H9 (cell line): ENCODE measurements at regions not wholly inside any gene's neighbourhood (a gene's known extent, or its start where the extent isn't known, plus 50 kb on each side); places are given as distances from the start of the nearest gene placed in this dataset.

ENCODE experiments used
- DNase-seq: peaks from one replicate; pipeline ENCODE4 v3.0.0-alpha.2; 2017
- H2AFZ ChIP-seq: one replicate; pipeline ENCODE4 v1.6.1; 2013; ENCODE audit warnings: mild to moderate bottlenecking, low read length, control low read depth, moderate library complexity
- H2AK5ac ChIP-seq: 2 replicates; pipeline ENCODE4 v1.6.1; 2013; ENCODE audit warnings: low read length, control low read depth, mixed read lengths; ENCODE audit not compliant: insufficient read length
- H2BK120ac ChIP-seq: one replicate; pipeline ENCODE4 v1.6.1; 2013; ENCODE audit warnings: low read depth, mild to moderate bottlenecking, low read length, control low read depth, inconsistent platforms; ENCODE audit not compliant: poor library complexity, severe bottlenecking
- H2BK12ac ChIP-seq: 2 replicates; pipeline ENCODE4 v1.6.1; 2013; ENCODE audit warnings: low read length, control low read depth, mixed read lengths, low read depth; ENCODE audit not compliant: insufficient read length
- H2BK15ac ChIP-seq: 2 replicates; pipeline ENCODE4 v1.6.1; 2013; ENCODE audit warnings: low read depth, low read length, control low read depth
- H2BK20ac ChIP-seq: one replicate; pipeline ENCODE4 v1.6.1; 2013; ENCODE audit warnings: low read depth, mild to moderate bottlenecking, low read length, control low read depth, inconsistent platforms; ENCODE audit not compliant: poor library complexity, severe bottlenecking
- H2BK5ac ChIP-seq: 2 replicates; pipeline ENCODE4 v1.6.1; 2013; ENCODE audit warnings: low read length, control low read depth, mixed read lengths; ENCODE audit not compliant: insufficient read length
- H3K14ac ChIP-seq: 2 replicates; pipeline ENCODE4 v1.6.1; 2013; ENCODE audit warnings: low read length, control low read depth; ENCODE audit not compliant: insufficient read depth
- H3K18ac ChIP-seq: 2 replicates; pipeline ENCODE4 v1.6.1; 2013; ENCODE audit warnings: low read depth, mild to moderate bottlenecking, mixed read lengths, low read length, control low read depth; ENCODE audit not compliant: insufficient read length
- H3K23ac ChIP-seq: 2 replicates; pipeline ENCODE4 v1.6.1; 2013; ENCODE audit warnings: low read length, control low read depth, mixed read lengths, low read depth; ENCODE audit not compliant: insufficient read length
- H3K23me2 ChIP-seq: 2 replicates; pipeline ENCODE4 v1.6.1; 2013; ENCODE audit warnings: low read depth, mild to moderate bottlenecking, mixed read lengths, low read length, control low read depth; ENCODE audit not compliant: insufficient read length, poor library complexity, severe bottlenecking
- H3K27ac ChIP-seq: 2 replicates; pipeline ENCODE4 v1.5.1; 2013; ENCODE audit warnings: low read length, control low read depth, mixed read lengths, low read depth; ENCODE audit not compliant: insufficient read length
- H3K27me3 ChIP-seq: 2 replicates; pipeline ENCODE4 v1.6.1; 2013; ENCODE audit warnings: low read length, control low read depth, inconsistent platforms; ENCODE audit not compliant: insufficient read depth
- H3K4ac ChIP-seq: 2 replicates; pipeline ENCODE4 v1.6.1; 2013; ENCODE audit warnings: low read depth, mild to moderate bottlenecking, control low read depth, inconsistent platforms, low read length, moderate library complexity
- H3K4me1 ChIP-seq: 2 replicates; pipeline ENCODE4 v1.6.1; 2013; ENCODE audit warnings: low read length, control low read depth, inconsistent platforms; ENCODE audit not compliant: insufficient read depth
- H3K4me2 ChIP-seq: 2 replicates; pipeline ENCODE4 v1.6.1; 2013; ENCODE audit warnings: low read length, control low read depth, mixed read lengths; ENCODE audit not compliant: insufficient read length, insufficient read depth
- H3K56ac ChIP-seq: 2 replicates; pipeline ENCODE4 v1.6.1; 2013; ENCODE audit warnings: low read depth, mild to moderate bottlenecking, mixed read lengths, low read length, control low read depth; ENCODE audit not compliant: insufficient read length
- H3K79me1 ChIP-seq: 2 replicates; pipeline ENCODE4 v1.6.1; 2013; ENCODE audit warnings: low read depth, mild to moderate bottlenecking, moderate library complexity, low read length, control low read depth, inconsistent platforms; ENCODE audit not compliant: insufficient read depth, poor library complexity, severe bottlenecking
- H3K79me2 ChIP-seq: 2 replicates; pipeline ENCODE4 v1.6.1; 2013; ENCODE audit warnings: low read length, control low read depth, inconsistent platforms; ENCODE audit not compliant: insufficient read depth
- H3K9ac ChIP-seq: 2 replicates; pipeline ENCODE4 v1.6.1; 2013; ENCODE audit warnings: low read length, control low read depth, mixed read lengths; ENCODE audit not compliant: insufficient read length; ENCODE audit errors: extremely low read depth
- H3K9me3 ChIP-seq: one replicate; pipeline ENCODE4 v1.6.1; 2013; ENCODE audit warnings: low read depth, low read length, inconsistent platforms; ENCODE audit not compliant: control insufficient read depth
- H3T11ph ChIP-seq: one replicate; pipeline ENCODE4 v1.6.1; 2013; ENCODE audit warnings: mild to moderate bottlenecking, low read length, control low read depth, inconsistent platforms
- H4K20me1 ChIP-seq: one replicate; pipeline ENCODE4 v1.6.1; 2013; ENCODE audit not compliant: control insufficient read depth, insufficient read length, insufficient read depth
- H4K5ac ChIP-seq: 2 replicates; pipeline ENCODE4 v1.6.1; 2013; ENCODE audit warnings: low read depth, mild to moderate bottlenecking, mixed read lengths, low read length, control low read depth; ENCODE audit not compliant: insufficient read length
- H4K8ac ChIP-seq: replicated peaks from 2 replicates; pipeline ENCODE4 v1.6.1; 2013; ENCODE audit warnings: low read length, control low read depth, mixed read lengths, low read depth; ENCODE audit not compliant: insufficient read length
- H4K91ac ChIP-seq: 2 replicates; pipeline ENCODE4 v1.6.1; 2013; ENCODE audit warnings: low read depth, mild to moderate bottlenecking, moderate library complexity, mixed read lengths, low read length, control low read depth; ENCODE audit not compliant: insufficient read length
- H3K27ac Mint-ChIP-seq, 3 experiments: 2 replicates in 2 of 3; 3 replicates in 1 of 3; pipeline ENCODE4 v1.8.0; 2020 to 2021; ENCODE audit warnings: mixed read lengths in 3 of 3, mild to moderate bottlenecking in 1 of 3, moderate library complexity in 1 of 3
- H3K27me3 Mint-ChIP-seq: 2 replicates; pipeline ENCODE4 v1.8.0; 2021; ENCODE audit warnings: low read depth, mild to moderate bottlenecking, moderate library complexity, mixed read lengths
- H3K36me3 Mint-ChIP-seq, 3 experiments: 2 replicates in 2 of 3; 3 replicates in 1 of 3; pipeline ENCODE4 v1.8.0; 2020 to 2021; ENCODE audit warnings: low read depth in 3 of 3, mixed read lengths in 3 of 3; ENCODE audit not compliant: insufficient read depth in 1 of 3
- H3K4me1 Mint-ChIP-seq, 2 experiments: 2 replicates each; pipeline ENCODE4 v1.8.0; 2020; ENCODE audit warnings: mixed read lengths in 2 of 2
- H3K4me3 Mint-ChIP-seq, 2 experiments: 2 replicates in 1 of 2; 3 replicates in 1 of 2; pipeline ENCODE4 v1.8.0; 2020 to 2021; ENCODE audit warnings: mild to moderate bottlenecking in 2 of 2, mixed read lengths in 2 of 2, moderate library complexity in 1 of 2
- H3K9me3 Mint-ChIP-seq, 2 experiments: 2 replicates in 1 of 2; 3 replicates in 1 of 2; pipeline ENCODE4 v1.8.0; 2020; ENCODE audit warnings: mild to moderate bottlenecking in 2 of 2, mixed read lengths in 2 of 2, moderate library complexity in 1 of 2
- CTCF ChIP-seq: fragments of 200-600 bp; sonication (generic); conservative IDR thresholded peaks from 3 replicates; pipeline ENCODE4 v1.8.0; 2021; ENCODE audit warnings: antibody characterized with exemption, mild to moderate bottlenecking
- whole genome bisulfite sequencing: extraction: QIAGEN DNeasy Blood & Tissue Kit; methylation state at CpG from one replicate; pipeline ENCODE4 v1.1.7; 2013; ENCODE audit warnings: missing lambda C conversion rate, low lambda C conversion rate, mixed read lengths; ENCODE audit not compliant: insufficient read length; ENCODE audit errors: extremely low coverage; 5-methylcytosine and 5-hydroxymethylcytosine counted together

DNA sequence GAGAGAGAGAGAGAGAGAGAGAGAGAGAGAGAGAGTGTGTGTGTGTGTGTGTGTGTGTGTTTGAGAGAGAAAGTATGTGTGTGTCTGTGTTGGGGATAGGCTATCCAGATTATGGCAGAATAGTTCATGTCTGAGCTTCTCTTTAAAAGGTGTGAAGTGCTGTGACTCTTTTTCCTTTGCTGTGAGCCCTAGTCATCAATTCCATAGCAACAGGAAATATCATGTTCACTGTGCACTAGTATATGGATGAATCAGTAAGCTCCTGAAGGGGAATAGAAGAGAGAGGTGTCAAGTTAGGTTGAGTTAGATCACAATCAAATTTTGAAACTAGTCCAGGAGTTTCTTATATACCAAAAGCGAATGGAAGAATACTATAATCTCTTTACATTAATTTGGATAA is 318.7 kb downstream of the RFPL4B start:
- H3K9ac ChIP-seq: no peak overlapping the region

More for the DNA sequence above, 318.7 kb downstream of the RFPL4B start:
- H3K9me3 Mint-ChIP-seq: peaks cover 3 to 4% of the 10 kb centered on the region in 2 experiments; a peak in 3 of 5 replicates
- no peak overlapping the region for H3K14ac ChIP-seq
- H3K27ac ChIP-seq: no peak overlapping the region
- H3K27me3 ChIP-seq: no peaks in the 10 kb centered on the region
- H3K18ac ChIP-seq: no peak overlapping the region
- peaks cover 0 to 6% (median 5%) of the 10 kb centered on the region in 3 experiments; a peak in 2 of 7 replicates for H3K36me3 Mint-ChIP-seq
- no peak overlapping the region for H3T11ph ChIP-seq
- H2BK120ac ChIP-seq: peak overlapping the region; percentile 28
- H2BK20ac ChIP-seq: no peak overlapping the region
- no peak overlapping the region for H4K91ac ChIP-seq
- no peaks in the 10 kb centered on the region for H4K20me1 ChIP-seq
- H3K9me3 ChIP-seq: no peaks in the 10 kb centered on the region
- H3K4me1 ChIP-seq: no peaks in the 10 kb centered on the region
- no peak overlapping the region for H4K8ac ChIP-seq
- no peak overlapping the region for H2BK15ac ChIP-seq
- H3K79me1 ChIP-seq: no peaks in the 10 kb centered on the region
- no peak overlapping the region for H3K23ac ChIP-seq
- no peaks in the 10 kb centered on the region for H3K79me2 ChIP-seq
- H3K4me2 ChIP-seq: no peak overlapping the region
- H2BK12ac ChIP-seq: no peak overlapping the region
- no peak overlapping the region for H2AFZ ChIP-seq
- no peak overlapping the region for H3K27ac Mint-ChIP-seq
- WGBS: no CpG with 5 or more reads among the region's 1 CpG
- H3K56ac ChIP-seq: no peak overlapping the region
- H3K27me3 Mint-ChIP-seq: no peaks in the 10 kb centered on the region
- no peaks in the 10 kb centered on the region for H3K23me2 ChIP-seq
- H2AK5ac ChIP-seq: no peak overlapping the region
- no peak for DNase-seq
- no peak for TF ChIP-seq CTCF
- H2BK5ac ChIP-seq: no peak overlapping the region
- no peak overlapping the region for H3K4ac ChIP-seq
- no peaks in the 10 kb centered on the region for H3K4me1 Mint-ChIP-seq
- H3K4me3 Mint-ChIP-seq: no peak overlapping the region
- no peak overlapping the region for H4K5ac ChIP-seq
